ENCODE measurements at regions not wholly inside any gene's neighbourhood (a gene's known extent, or its start where the extent isn't known, plus 50 kb on each side); places are given as distances from the start of the nearest gene placed in this dataset.

DNA sequence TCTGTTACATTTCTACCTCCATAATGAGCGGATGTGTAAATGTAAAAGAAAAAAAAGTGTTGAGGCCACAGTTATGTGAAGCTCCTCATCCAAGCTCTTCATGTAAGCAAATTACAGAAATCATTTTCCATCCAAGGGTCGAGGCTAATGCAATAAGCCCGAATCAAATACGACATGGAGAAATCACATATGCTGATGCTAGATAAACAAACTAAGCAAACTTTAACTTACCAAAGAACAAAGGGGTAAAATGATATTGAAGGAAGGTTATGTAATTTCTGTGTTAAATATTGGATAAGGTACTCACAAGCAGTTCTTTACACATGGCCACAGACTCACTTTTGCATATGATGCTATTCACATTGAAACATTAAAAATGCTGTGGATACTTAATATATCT, 310.2 kb upstream of the ID2 start:
- intact Hi-C loops (cut with DNase I; ENCODE audit: low total_unique reads): no loop called here
- DNase-seq: no peak
- 34 to 54% (median 47%) methylated on average over 4 of the region's 4 CpGs for whole genome bisulfite sequencing, 5 donors
- Histone ChIP-seq H3K9me3 (no peaks in the 10 kb centered on the region), H3K4me3 (no peak overlapping the region), H3K4me1 (no peaks in the 10 kb centered on the region), H3K27me3 (peaks cover 0 to 4% (median 0%) of the 10 kb centered on the region in 3 donors), H3K27ac (no peak overlapping the region), H3K36me3 (no peaks in the 10 kb centered on the region)
- no peak for TF ChIP-seq CTCF (IDR thresholded peaks at IDR 0.05)

- DNase-seq: no peak
- no peaks in the 10 kb centered on the region for H3K36me3 ChIP-seq
- H3K27ac ChIP-seq: no peak overlapping the region
- H3K4me3 ChIP-seq: no peak overlapping the region
- H3K4me1 ChIP-seq: no peaks in the 10 kb centered on the region
- TF ChIP-seq POLR2AphosphoS5 (IDR thresholded peaks at IDR 0.05) (no peak), POLR2A (IDR thresholded peaks at IDR 0.05) (no peak), EP300 (IDR thresholded peaks at IDR 0.05) (no peak), CTCF (IDR thresholded peaks at IDR 0.05) (no peak)
- H3K9me3 ChIP-seq: no peaks in the 10 kb centered on the region
- 93 to 95% (median 94%) methylated on average over 9 of the region's 9 CpGs for WGBS, 5 donors
- peaks cover 0 to 4% (median 0%) of the 10 kb centered on the region in 3 donors for H3K27me3 ChIP-seq
- intact Hi-C loops (cut with DNase I; ENCODE audit: low total_unique reads): no loop called here
Observed at GRCh38 chr2:8374782-8375181, 307.1 kb upstream of the ID2 start.

DNA sequence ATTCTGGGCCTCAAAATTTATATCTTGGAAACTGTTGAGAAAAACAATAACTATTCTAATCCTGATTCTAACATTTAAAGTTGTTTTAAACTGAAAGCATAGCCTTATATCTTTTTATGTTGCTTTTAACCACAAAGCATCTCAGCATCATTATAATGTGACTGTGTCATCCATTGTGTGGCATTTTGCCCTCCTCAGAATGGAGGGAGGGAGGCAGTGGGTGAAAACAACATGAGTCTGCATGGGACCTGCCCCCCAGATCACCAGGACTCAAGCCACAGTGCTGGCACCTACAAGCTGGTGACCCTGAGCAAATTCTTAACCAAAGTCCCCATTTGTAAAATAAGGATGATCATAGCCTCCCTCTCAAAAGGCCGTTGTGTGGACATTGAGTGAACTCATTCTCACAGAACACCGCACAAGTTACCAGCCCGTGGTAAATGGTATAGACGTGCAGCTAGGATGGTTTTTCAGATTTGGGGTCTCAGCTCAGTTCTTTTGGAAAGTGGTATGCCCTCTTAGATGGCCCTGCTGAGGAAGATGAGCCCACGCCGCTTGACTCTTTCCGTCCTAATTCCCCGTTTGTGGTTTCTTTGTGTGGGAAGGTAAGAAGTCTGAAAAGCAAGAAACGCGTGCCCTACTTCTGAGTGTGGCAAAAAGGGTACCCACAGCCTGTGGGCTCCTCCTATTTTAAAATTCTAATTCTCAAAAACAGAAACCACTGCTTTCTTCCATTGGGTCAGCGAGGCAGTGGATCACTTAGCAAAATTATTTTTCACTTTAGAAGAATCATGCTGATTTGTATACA, 305.0 kb upstream of the ID2 start:
- Histone ChIP-seq H3K36me3 (no peaks in the 10 kb centered on the region), H3K27me3 (no peaks in the 10 kb centered on the region), H3K27ac (no peak overlapping the region), H3K9me3 (no peaks in the 10 kb centered on the region), H3K4me1 (no peaks in the 10 kb centered on the region), H3K4me3 (no peak overlapping the region)
- no peak for DNase-seq
- intact Hi-C loops (cut with DNase I; ENCODE audit: low total_unique reads): no loop called here
- TF ChIP-seq POLR2A (IDR thresholded peaks at IDR 0.05) (no peak), POLR2AphosphoS5 (IDR thresholded peaks at IDR 0.05) (no peak), CTCF (IDR thresholded peaks at IDR 0.05) (no peak), EP300 (IDR thresholded peaks at IDR 0.05) (no peak)
- WGBS, 5 donors: 83 to 89% (median 88%) methylated on average over 11 of the region's 11 CpGs

GRCh38 chr2:8378016-8378810, 303.6 kb upstream of the ID2 start:
- WGBS, 5 donors: 87 to 92% (median 90%) methylated on average over 9 of the region's 9 CpGs

More at GRCh38 chr2:8378016-8378810, 303.6 kb upstream of the ID2 start:
- Histone ChIP-seq H3K27ac (no peak overlapping the region), H3K4me1 (no peaks in the 10 kb centered on the region), H3K9me3 (no peaks in the 10 kb centered on the region), H3K4me3 (no peak overlapping the region), H3K36me3 (no peaks in the 10 kb centered on the region), H3K27me3 (no peaks in the 10 kb centered on the region)
- TF ChIP-seq EP300 (IDR thresholded peaks at IDR 0.05) (no peak), POLR2A (IDR thresholded peaks at IDR 0.05) (no peak), CTCF (IDR thresholded peaks at IDR 0.05) (no peak), POLR2AphosphoS5 (IDR thresholded peaks at IDR 0.05) (no peak)
- no peak for DNase-seq
- intact Hi-C loops (cut with DNase I; ENCODE audit: low total_unique reads): no loop called here
